Heart left ventricle (tissue), 16 donors: ENCODE measurements at regions not wholly inside any gene's neighbourhood (a gene's known extent, or its start where the extent isn't known, plus 50 kb on each side); places are given as distances from the start of the nearest gene placed in this dataset.

Experiments used
- ATAC-seq, 4 donors: fragments of 200-7000 bp; cut with Tn5 transposase; one replicate each; pipeline ENCODE4 v1.9.1; 2020 to 2022; ENCODE audit warnings: moderate library complexity in 4 of 4, mild to moderate bottlenecking in 3 of 4, moderate number of reproducible peaks in 1 of 4
- DNase-seq, 5 donors: peaks; one replicate each; pipeline ENCODE4 v3.0.0-alpha.2; 2020
- H3K27ac ChIP-seq, 12 donors: fragments of 200-600 bp; sonication (generic) in 4 of 12; one replicate each; pipeline versions ENCODE4 v1.5.0 to v1.8.0; 2016 to 2022; ENCODE audit warnings: mild to moderate bottlenecking in 2 of 12
- H3K27me3 ChIP-seq, 9 donors: fragments of 200-600 bp; sonication (generic) in 2 of 9; one replicate each; pipeline versions ENCODE4 v1.5.1 to v1.8.0; 2016 to 2022; ENCODE audit warnings: mild to moderate bottlenecking in 3 of 9
- H3K36me3 ChIP-seq, 9 donors: fragments of 200-600 bp; sonication (generic) in 2 of 9; one replicate each; pipeline versions ENCODE4 v1.5.0 to v1.8.0; 2018 to 2022; ENCODE audit warnings: mild to moderate bottlenecking in 2 of 9
- H3K4me1 ChIP-seq, 12 donors: fragments of 200-600 bp; sonication (generic) in 4 of 12; one replicate each; pipeline versions ENCODE4 v1.5.0 to v1.8.0; 2016 to 2022; ENCODE audit warnings: mild to moderate bottlenecking in 3 of 12
- H3K4me3 ChIP-seq, 12 donors: fragments of 200-600 bp; sonication (generic) in 4 of 12; one replicate each; pipeline versions ENCODE4 v1.5.0 to v1.8.0; 2017 to 2022; ENCODE audit warnings: mild to moderate bottlenecking in 9 of 12, moderate library complexity in 4 of 12
- H3K9me3 ChIP-seq, 12 donors: fragments of 200-600 bp; sonication (generic) in 4 of 12; one replicate each; pipeline versions ENCODE4 v1.5.0 to v1.8.0; 2016 to 2022; ENCODE audit warnings: mild to moderate bottlenecking in 1 of 12
- CTCF ChIP-seq, 12 donors: fragments of 200-600 bp; sonication (generic) in 4 of 12; IDR thresholded peaks; one replicate each; pipeline versions ENCODE4 v1.5.0 to v1.8.0; 2018 to 2022; ENCODE audit warnings: antibody characterized with exemption in 12 of 12, mild to moderate bottlenecking in 5 of 12
- POLR2A ChIP-seq, 2 donors: fragments of 450-650 bp; IDR thresholded peaks; one replicate each; pipeline ENCODE4 v1.6.1; 2017; ENCODE audit warnings: antibody characterized with exemption in 2 of 2, mild to moderate bottlenecking in 2 of 2, moderate library complexity in 2 of 2
- WGBS, 4 donors: extraction: QIAGEN DNeasy Blood & Tissue Kit in 2 of 4; methylation state at CpG; one replicate each; pipeline versions ENCODE4 v1.1.5 to v1.1.7; 2013 to 2018; 5-methylcytosine and 5-hydroxymethylcytosine counted together
- intact Hi-C, 10 donors: fragments of 100-400 bp; cut with DNase I; formaldehyde crosslinking; loops; one replicate each; pipeline versions ENCODE4 v1.11.1 to v1.14.2; 2022
- donor health status: ischemic (EF 13 %, LVEDD 7.1; RV severe dilation, severe dysfunction).
- donor health status: healthy with polysubstance abuse.
- donor health status: DM: no; HTN: yes; CAD: no.
- donor health status: DM: no; HTN: no; CAD: no.
- donor health status: ischemic (EF 25% LVEDD 6.9; RV normal size, moderate dysfunction).
- donor health status: ischemic (EF 25% LVEDD 5.7; RV mildly dilated, moderate dysfunction).
- donor health status: healthy.
- donor health status: DM: yes; HTN: yes; CAD: no.
- donor health status: ischemic (EF 35%, LVEDD 5.7; RV mildly dilated, moderate dysfunction).
- donor health status: nonischemic (EF 11% LVEDD 7.7; RV severe dilation, severe dysfunction).
- donor health status: DM: yes; HTN: yes; CAD: no.
- donor health status: PGD.
- donor health status: ischemic (EF 29% LVEDD 5.4; RV normal size, mild dysfunction).
- donor health status: nonischemic (EF 23%, LVEDD 6.1; RV moderate dilation, normal function).

DNA sequence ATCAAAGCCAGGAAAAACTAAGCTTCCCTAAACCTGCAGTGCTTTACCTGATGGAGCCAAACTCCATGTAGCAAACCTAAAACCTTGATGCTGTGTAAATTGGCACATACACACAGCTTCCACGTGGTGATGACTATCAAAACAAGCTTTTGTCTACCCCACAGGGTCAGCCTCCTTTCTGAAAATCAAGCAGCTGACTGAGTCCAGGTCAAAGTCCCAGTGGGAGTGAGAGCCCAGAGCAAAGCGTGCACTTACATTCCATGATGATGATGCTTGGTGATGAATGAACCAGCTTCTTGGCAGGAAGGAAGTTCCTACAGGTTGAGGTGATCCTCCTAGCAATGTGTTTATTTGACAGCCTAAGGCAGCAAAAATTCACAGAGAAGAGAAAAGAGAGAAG is 630.0 kb upstream of the TBX3 start:
- no peak for DNase-seq
- WGBS, 4 donors = 44 to 62% (median 51%) methylated on average over 2 of the region's 2 CpGs
- TF ChIP-seq CTCF (IDR thresholded peaks at IDR 0.05) = no peak
- TF ChIP-seq POLR2A (IDR thresholded peaks at IDR 0.05) = no peak
- Histone ChIP-seq H3K4me1 (no peaks in the 10 kb centered on the region), H3K4me3 (no peak overlapping the region), H3K27me3 (no peaks in the 10 kb centered on the region), H3K27ac (no peak overlapping the region), H3K36me3 (no peaks in the 10 kb centered on the region), H3K9me3 (peaks cover 0 to 6% (median 0%) of the 10 kb centered on the region in 12 donors)
- no peak for ATAC-seq
- intact Hi-C loops = no loop called here

GRCh38 chr12:115312901-115313300 is 628.9 kb upstream of the TBX3 start:
- H3K4me1 ChIP-seq = no peaks in the 10 kb centered on the region
- no peaks in the 10 kb centered on the region for H3K27me3 ChIP-seq
- TF ChIP-seq CTCF (IDR thresholded peaks at IDR 0.05) (no peak), POLR2A (IDR thresholded peaks at IDR 0.05) (no peak)
- H3K36me3 ChIP-seq = no peaks in the 10 kb centered on the region
- intact Hi-C loops = loop anchor here in 1 of 10 donors (1.0 kb wide), 1 partner anchor 10 kb away; no protein-coding TSS in a partner anchor
- DNase-seq (no peak), ATAC-seq (no peak)
- 85 to 96% (median 89%) methylated on average over 3 of the region's 3 CpGs for WGBS, 4 donors
- H3K27ac ChIP-seq = no peak overlapping the region
- no peak overlapping the region for H3K4me3 ChIP-seq
- peaks cover 0 to 6% (median 0%) of the 10 kb centered on the region in 12 donors for H3K9me3 ChIP-seq

- Histone ChIP-seq H3K36me3 (no peaks in the 10 kb centered on the region), H3K27me3 (no peaks in the 10 kb centered on the region), H3K4me3 (no peak overlapping the region), H3K9me3 (peaks cover 0 to 6% (median 0%) of the 10 kb centered on the region in 12 donors), H3K27ac (no peak overlapping the region), H3K4me1 (no peaks in the 10 kb centered on the region)
- DNase-seq (no peak), ATAC-seq (no peak)
- TF ChIP-seq CTCF (IDR thresholded peaks at IDR 0.05) = no peak
- no peak for TF ChIP-seq POLR2A (IDR thresholded peaks at IDR 0.05)
- WGBS, 4 donors = 88 to 91% (median 89%) methylated on average over 4 of the region's 4 CpGs
- intact Hi-C loops = loop anchor here in 1 of 10 donors (1.0 kb wide), 1 partner anchor 9 kb away; no protein-coding TSS in a partner anchor
These were observed 627.9 kb upstream of the TBX3 start for GRCh38 chr12:115311875-115312274.

- Histone ChIP-seq H3K36me3 (no peaks in the 10 kb centered on the region), H3K27me3 (no peaks in the 10 kb centered on the region), H3K27ac (no peak overlapping the region), H3K4me1 (peaks cover 0 to under 1% (median 0%) of the 10 kb centered on the region in 12 donors), H3K4me3 (no peak overlapping the region), H3K9me3 (no peaks in the 10 kb centered on the region)
- intact Hi-C loops = no loop called here
- ATAC-seq (no peak), DNase-seq (no peak)
- TF ChIP-seq POLR2A (IDR thresholded peaks at IDR 0.05) (no peak), CTCF (IDR thresholded peaks at IDR 0.05) (no peak)
- WGBS, 4 donors = 58 to 94% (median 78%) methylated on average over 1 of the region's 1 CpG
These were observed 624.9 kb upstream of the TBX3 start for GRCh38 chr12:115308918-115309317.
